Mononuclear cell (primary cell): ENCODE measurements at regions not wholly inside any gene's neighbourhood (a gene's known extent, or its start where the extent isn't known, plus 50 kb on each side); places are given as distances from the start of the nearest gene placed in this dataset.
"Not testable (repeated sequence)": the region's sequence is repeated elsewhere in the genome, so short reads cannot be mapped to it uniquely, and the experiment has no call there.

Experiments
- H3K27me3 ChIP-seq: 2 replicates; pipeline ENCODE4 v1.6.0; 2011; ENCODE audit warnings: low read length, control low read depth; ENCODE audit not compliant: insufficient read depth
- H3K4me1 ChIP-seq: 2 replicates; pipeline ENCODE4 v1.5.1; 2011; ENCODE audit warnings: mild to moderate bottlenecking, low read length, control low read depth; ENCODE audit not compliant: insufficient read depth
- H3K4me3 ChIP-seq: 2 replicates; pipeline ENCODE4 v1.5.1; 2011; ENCODE audit warnings: mild to moderate bottlenecking, low read length, moderate library complexity
- H3K9me3 ChIP-seq: 2 replicates; pipeline ENCODE4 v1.5.1; 2011; ENCODE audit warnings: low read depth, mild to moderate bottlenecking, control low read depth, low read length

DNA sequence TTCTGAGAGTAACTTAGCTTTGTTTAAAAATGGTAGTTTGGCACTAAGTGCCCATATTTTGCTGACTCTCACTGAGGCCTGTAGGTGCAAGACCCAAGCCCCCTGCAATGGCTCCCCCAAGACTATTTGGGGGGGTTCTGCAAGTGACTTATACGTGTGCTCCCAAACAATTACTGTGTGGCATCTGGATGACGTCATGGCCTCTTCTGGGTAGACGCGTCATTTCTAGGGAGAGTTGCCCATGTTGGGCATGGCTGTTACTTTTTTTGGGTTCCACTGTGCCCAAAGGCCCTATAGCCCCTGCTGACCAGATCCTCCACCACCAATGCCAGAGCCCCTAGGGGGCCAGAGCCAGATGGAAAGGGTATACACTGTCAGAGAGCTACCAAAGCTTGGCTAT lies 110.3 kb upstream of the MYLIP start:
- Histone ChIP-seq H3K4me1 (no peaks in the 10 kb centered on the region), H3K27me3 (no peaks in the 10 kb centered on the region), H3K9me3 (no peaks in the 10 kb centered on the region), H3K4me3 (no peak overlapping the region)

DNA sequence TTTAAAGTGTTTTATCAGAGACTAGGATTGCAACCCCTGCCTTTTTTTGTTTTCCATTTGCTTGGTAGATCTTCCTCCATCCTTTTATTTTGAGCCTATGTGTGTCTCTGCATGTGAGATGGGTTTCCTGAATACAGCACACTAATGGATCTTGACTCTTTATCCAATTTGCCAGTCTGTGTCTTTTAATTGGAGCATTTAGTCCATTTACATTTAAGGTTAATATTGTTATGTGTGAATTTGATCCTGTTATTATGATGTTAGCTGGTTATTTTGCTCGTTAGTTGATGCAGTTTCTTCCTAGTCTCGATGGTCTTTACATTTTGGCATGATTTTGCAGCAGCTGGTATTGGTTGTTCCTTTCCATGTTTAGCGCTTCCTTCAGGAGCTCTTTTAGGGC lies 114.6 kb upstream of the MYLIP start:
- H3K4me3 ChIP-seq, H3K27me3 ChIP-seq: not testable (repeated sequence)

DNA sequence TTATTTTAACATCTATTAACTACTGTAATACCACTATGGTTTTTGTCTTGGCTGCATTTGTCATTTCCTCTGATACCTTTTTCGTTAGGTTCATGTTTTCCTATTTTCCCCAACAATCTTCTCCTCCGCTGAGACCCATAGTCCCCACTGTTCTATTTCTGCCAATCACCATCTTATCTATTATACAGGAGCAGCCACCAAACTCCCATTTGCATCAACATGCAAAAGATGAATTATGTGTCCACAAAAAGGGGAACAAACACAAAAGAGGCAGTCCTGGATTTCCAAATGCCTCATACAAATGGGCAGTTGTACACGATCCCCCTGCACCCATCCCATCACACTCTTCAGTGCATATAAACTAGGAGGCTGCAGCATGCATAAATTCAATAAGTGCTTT lies 121.7 kb upstream of the MYLIP start:
- no peaks in the 10 kb centered on the region for H3K9me3 ChIP-seq
- H3K4me1 ChIP-seq, result no peaks in the 10 kb centered on the region
- H3K27me3 ChIP-seq, result no peaks in the 10 kb centered on the region
- H3K4me3 ChIP-seq, result no peak overlapping the region

More for the DNA sequence above, 114.6 kb upstream of the MYLIP start:
- H3K9me3 ChIP-seq, H3K4me1 ChIP-seq: not testable (repeated sequence)

DNA sequence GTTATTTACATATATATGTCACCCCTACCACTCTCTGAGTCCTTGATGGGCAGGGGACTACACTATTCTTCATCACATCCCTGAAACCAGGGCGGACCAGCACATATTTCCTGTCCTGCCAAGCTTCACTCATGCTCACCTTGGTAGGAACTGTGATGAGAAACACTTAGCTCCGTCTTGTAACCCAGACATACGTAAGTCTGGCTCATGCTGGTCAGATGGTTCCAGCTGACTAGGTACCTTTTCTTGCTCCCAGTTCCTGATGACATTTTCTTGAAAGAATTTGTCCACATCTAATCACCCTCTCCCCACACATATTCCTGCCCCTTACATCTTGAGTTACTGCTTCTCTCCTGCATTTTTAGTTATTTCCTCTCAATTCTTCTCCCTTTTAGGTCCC lies 122.2 kb upstream of the MYLIP start:
- Histone ChIP-seq H3K9me3 (no peaks in the 10 kb centered on the region), H3K27me3 (no peaks in the 10 kb centered on the region), H3K4me3 (no peak overlapping the region), H3K4me1 (no peaks in the 10 kb centered on the region)

DNA sequence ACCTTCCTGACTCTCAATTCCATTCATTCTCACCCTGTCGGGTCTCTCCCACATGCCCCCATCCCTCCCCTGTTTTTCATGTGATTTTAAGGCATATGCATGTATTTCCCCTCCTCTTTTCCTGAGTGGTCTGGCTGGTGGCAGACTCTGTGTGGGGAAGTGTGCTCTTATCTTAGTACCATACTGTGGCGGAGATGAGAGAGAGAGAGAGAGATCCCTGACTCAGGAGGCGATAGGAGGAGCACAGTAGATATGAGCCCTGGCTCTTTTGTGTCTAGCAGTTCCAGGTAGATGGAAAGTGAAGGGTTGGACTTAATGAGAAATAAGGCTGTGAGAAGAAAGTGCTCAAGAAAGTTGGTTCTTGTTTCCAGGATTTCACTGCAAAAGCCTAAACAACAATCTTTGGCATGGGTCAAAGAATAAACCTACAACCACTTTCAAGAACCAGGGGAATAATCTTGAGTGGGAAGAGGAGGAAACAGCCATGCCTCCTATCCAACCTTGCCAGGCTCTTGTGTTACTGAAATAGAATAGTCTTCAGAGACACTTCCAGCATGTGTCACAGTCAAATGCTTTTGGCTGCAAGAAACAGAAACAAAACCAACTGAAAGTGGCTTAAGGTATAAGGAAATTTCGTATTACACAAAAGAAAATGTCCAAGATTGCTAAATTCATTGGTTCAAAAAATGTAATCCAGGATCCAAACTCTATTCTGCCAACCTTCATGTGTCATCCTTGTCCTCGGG lies 123.8 kb upstream of the MYLIP start:
- Histone ChIP-seq H3K4me3 (no peak overlapping the region), H3K4me1 (no peaks in the 10 kb centered on the region), H3K27me3 (no peaks in the 10 kb centered on the region), H3K9me3 (no peaks in the 10 kb centered on the region)

DNA sequence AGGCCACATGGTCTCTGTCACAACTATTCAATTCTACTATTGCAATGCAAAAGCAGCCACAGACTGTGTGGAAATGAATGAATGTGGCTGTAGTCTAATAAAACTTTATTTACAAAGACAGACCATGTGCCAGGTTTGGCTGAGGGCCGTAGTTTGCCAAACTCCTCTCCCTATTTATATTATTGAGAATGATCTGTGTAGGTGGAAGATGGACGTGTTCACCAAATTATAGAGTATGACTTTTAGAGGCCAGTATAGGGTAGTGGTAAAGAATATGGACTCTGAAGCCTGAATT lies 125.7 kb upstream of the MYLIP start:
- Histone ChIP-seq H3K4me3 (no peak overlapping the region), H3K4me1 (no peaks in the 10 kb centered on the region), H3K27me3 (no peaks in the 10 kb centered on the region), H3K9me3 (no peaks in the 10 kb centered on the region)

DNA sequence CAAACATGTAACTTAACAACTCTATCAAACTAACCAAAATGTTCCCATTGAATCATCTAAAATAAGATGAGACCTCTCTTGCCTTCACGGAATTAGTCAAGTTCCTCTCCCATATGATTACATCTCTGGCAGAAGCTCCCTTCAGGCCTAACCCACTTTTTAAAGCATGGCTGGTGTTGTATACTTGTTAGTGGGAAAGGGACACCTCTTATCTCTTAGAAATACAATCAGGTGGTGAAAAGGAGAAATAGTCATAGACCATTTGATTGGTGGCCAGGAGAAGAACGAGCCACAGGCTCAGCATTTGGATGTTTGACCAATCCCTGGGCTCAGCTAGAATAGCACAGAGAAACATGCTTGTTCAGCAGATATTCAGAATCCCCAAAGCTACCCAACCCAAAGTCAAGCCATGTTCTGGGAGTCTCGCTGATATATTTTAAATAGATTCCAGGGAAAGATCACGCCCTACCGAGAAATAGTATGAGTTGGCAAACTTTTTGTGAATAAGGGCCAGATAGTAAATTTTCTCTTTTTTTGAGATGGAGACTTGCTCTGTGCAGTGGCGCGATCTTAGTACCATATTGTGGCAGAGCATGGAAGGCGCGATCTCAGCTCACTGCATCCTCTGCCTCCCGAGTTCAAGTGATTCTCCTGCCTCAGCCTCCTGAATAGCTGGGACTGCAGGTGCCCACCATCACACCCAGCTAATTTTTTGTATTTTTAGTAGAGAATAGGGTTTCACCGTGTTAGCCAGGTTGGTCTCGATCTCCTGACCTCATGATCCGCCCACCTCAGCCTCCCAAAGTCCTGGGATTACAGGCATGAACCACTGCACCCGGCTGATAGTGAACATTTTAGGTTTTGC lies 126.3 kb upstream of the MYLIP start:
- Histone ChIP-seq H3K9me3 (no peaks in the 10 kb centered on the region), H3K4me1 (peaks cover under 1% of the 10 kb centered on the region), H3K27me3 (no peaks in the 10 kb centered on the region), H3K4me3 (no peak overlapping the region)

DNA sequence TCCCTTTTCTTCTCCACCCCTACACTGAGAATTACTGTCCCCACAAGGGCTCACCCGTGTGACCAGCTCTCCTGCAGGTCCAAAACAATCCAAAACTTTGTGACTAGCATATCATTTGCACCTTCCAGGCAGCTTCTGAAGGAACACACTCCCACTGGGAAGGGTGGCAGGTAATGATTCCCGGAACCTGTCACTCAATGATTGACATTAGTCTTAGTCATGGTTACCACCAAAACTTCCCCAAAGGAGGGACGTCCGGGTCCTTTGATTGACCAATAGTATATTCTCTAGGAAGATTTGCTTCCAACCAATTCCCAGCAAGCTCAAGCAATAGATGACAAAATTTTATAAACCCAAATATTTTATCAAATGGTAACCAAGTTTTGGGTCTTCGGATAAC lies 127.7 kb upstream of the MYLIP start:
- Histone ChIP-seq H3K27me3 (no peaks in the 10 kb centered on the region), H3K9me3 (no peaks in the 10 kb centered on the region), H3K4me3 (no peak overlapping the region), H3K4me1 (peaks cover 10% of the 10 kb centered on the region)

DNA sequence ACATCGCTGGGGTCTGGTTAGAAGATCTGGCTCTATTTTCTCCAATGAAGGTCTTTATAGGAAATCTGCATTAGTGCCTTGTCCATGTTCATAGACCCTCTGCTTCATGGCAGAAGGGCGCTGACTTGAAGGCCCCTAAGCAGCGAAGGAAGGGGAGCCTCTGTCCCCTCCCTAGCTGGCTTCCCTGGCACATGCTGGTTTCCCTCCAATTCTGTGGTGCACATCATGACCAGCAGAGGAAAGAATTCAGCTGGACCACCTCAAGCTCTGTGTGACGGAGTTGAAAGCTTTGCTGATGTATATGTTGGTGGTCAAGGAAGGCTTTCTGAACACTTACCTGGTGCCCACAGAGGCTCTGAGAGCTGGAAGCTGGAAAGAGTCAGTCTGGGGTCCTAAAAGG lies 129.7 kb upstream of the MYLIP start:
- H3K27me3 ChIP-seq, result no peaks in the 10 kb centered on the region
- H3K4me1 ChIP-seq, result peaks cover 17% of the 10 kb centered on the region
- no peak overlapping the region for H3K4me3 ChIP-seq
- no peaks in the 10 kb centered on the region for H3K9me3 ChIP-seq

DNA sequence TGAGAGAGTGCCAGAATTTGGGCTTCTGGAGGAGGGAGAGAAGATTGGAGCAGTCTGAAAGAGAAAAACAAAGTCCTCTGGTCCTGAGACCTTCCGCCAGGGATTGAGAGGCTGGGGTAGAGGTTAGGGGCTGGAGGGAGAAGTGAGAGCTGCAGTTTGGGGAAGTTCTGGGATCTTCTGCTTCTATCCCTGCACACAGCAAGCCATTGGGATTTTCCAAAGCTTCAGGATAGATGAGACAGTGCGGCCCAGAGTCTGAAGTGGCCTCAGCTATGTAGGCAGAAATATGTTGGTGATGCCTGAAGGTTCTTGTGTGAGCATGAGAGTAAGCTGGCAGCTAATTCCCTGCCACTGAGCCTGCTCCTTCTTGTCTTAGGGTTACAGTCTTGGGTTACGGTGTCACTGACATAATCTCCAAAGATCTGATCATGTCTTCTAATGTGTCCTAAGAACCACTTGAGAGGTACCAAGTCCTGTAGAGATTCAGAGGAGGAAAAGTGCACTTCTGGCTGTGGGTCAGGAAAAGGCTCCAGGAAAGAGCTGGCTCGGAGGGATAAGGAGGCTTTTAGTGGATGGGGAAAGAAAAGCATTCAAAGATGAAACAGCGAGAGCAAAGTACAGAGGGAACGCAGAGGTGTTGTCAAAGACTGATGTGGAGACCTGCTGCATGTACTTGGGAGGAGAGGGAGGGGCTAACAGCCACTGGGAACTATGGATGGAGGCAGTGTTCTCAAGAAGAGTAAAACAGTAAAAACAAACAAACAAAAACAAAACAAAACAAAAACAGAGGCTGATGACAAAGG lies 131.1 kb upstream of the MYLIP start:
- no peak overlapping the region for H3K4me3 ChIP-seq
- peaks cover 17% of the 10 kb centered on the region for H3K4me1 ChIP-seq
- no peaks in the 10 kb centered on the region for H3K27me3 ChIP-seq
- H3K9me3 ChIP-seq, result no peaks in the 10 kb centered on the region

DNA sequence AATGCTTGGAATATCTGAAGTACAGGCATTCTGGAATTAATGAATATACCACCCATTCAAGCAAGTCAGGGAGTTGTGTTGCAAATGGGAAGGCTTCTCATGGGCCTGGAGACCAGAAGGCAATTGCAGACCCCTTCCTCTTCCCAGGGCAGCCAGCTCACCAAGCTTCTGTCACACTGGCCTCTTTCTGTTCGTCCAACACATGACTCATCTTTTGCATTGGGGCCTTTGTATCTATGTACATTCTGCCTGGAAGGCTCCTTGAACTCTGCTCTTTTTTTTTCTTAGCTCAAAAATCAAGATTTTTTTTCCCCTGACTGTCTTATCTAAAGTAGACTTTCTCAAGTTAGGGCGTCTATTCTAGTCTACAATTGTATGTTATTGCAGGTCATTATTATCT lies 132.9 kb upstream of the MYLIP start:
- no peak overlapping the region for H3K4me3 ChIP-seq
- H3K4me1 ChIP-seq, result peaks cover 17% of the 10 kb centered on the region
- no peaks in the 10 kb centered on the region for H3K27me3 ChIP-seq
- H3K9me3 ChIP-seq, result no peaks in the 10 kb centered on the region

DNA sequence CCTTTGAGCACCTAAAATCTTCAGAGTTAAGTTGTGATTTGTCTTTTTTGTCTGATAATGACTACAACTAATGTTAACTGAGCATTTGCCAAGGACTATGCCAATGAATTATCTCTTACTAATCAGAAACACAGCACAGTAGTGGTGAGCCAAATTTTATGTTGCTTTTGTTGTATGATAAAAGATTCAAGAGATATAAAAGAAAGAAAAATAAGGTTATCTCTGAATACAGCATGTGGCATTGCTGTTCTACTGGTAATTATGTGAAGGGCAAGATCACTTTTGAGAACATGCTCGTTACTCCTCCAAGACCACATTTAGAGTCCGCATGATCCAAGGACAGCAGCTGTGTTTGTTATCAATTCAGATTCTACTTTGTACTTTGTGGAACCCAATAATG lies 133.4 kb upstream of the MYLIP start:
- no peak overlapping the region for H3K4me3 ChIP-seq
- H3K27me3 ChIP-seq, result no peaks in the 10 kb centered on the region
- H3K4me1 ChIP-seq, result peaks cover 17% of the 10 kb centered on the region
- no peaks in the 10 kb centered on the region for H3K9me3 ChIP-seq

DNA sequence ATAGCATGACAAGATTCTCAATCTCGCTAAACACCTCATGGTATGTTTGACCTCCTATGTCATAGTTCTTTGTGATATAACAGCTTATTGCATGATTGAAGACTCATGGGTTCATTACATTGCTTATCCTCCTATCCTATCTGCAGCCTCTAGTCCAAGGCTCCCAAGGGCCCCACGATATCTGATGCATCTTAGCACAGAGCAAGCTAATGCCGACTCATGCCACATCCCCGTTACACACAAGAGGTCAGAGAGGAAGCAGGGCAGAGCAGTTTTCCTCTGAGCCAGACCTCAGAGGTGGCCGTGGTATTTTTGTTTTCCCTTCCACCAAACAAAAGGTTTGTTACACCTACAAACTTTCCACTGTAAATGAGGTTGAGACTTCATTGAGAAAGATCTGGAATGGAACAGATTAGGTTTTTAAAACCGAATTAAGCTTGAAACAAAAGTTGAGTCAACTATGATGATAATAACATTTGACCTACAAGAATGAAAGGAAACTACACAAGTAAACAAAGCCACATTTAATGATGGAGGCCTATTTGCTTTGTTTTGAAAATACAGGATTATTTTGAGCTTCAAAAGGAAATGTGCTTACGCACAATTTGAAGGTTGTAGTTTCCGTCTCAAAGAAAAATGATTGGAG lies 133.9 kb upstream of the MYLIP start:
- Histone ChIP-seq H3K9me3 (no peaks in the 10 kb centered on the region), H3K4me1 (peaks cover 17% of the 10 kb centered on the region), H3K27me3 (no peaks in the 10 kb centered on the region)

DNA sequence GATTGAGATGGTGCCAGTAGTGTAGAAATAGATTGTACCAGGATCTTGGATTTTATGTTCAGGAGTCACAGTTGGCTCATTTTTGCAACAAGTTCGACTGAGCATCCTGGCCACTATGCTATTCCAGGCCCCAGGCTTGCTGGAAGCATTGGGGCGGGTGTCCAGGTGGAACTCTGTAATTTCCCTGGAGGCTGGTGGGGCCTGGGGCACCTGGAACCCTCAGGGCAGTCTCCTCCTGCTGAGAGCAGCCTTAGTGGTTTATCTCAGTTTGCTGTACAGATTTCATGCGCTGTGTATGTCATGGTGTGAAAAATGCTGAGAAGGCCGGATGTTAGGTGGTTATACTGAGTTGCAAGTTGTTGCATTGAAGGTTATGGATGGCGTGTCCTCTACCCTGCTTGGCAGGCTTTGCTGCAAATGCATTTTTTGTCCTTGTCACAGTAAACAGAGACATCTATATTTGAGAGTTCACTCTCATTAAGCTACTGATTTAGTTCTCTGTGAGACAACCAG lies 135.1 kb upstream of the MYLIP start:
- Histone ChIP-seq H3K4me3 (no peak overlapping the region), H3K27me3 (no peaks in the 10 kb centered on the region), H3K9me3 (no peaks in the 10 kb centered on the region), H3K4me1 (peaks cover 17% of the 10 kb centered on the region)

More for the DNA sequence above, 133.9 kb upstream of the MYLIP start:
- H3K4me3 ChIP-seq, result no peak overlapping the region

DNA sequence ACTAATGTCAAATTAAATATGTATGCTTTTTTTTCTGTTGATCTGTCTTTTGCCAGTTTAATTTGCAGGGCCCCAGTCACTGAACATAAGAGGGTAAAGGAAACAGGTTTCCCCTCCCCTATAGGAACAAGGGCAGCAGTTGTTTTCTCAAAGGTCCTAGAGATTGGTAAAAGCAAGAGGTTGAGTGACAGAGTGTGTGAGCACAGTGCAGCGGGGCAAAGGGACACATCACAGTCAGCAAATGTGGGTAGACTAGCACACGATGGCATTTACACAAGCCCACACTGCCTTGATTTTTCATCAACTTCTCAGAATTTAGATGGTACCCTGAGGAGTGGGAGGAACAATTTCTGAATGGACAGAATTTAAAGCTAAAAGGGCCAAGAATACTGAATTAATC lies 138.7 kb upstream of the MYLIP start:
- Histone ChIP-seq H3K4me1 (peaks cover 7% of the 10 kb centered on the region), H3K27me3 (no peaks in the 10 kb centered on the region), H3K4me3 (no peak overlapping the region), H3K9me3 (no peaks in the 10 kb centered on the region)
